ENCODE measurements at regions not wholly inside any gene's neighbourhood (a gene's known extent, or its start where the extent isn't known, plus 50 kb on each side); places are given as distances from the start of the nearest gene placed in this dataset.

DNA sequence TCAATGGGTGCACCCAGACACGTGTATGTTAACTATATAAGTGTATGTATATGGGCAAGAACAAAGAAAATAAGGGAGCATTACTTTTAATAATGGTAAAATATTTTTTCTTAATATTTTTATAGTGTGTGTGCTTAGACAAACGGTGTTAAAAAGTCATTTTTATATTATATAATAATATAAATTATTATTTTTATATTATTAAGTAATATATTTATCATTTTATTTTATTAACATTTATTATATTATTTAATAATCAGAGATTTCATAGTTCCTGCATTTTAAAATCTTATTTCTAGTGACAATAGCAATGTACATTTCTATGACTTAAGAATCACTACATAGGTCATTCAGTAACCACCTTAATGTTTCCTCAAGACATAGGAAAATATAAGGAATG, 184.4 kb downstream of the SLITRK5 start:
- TF ChIP-seq, protein P1, sequence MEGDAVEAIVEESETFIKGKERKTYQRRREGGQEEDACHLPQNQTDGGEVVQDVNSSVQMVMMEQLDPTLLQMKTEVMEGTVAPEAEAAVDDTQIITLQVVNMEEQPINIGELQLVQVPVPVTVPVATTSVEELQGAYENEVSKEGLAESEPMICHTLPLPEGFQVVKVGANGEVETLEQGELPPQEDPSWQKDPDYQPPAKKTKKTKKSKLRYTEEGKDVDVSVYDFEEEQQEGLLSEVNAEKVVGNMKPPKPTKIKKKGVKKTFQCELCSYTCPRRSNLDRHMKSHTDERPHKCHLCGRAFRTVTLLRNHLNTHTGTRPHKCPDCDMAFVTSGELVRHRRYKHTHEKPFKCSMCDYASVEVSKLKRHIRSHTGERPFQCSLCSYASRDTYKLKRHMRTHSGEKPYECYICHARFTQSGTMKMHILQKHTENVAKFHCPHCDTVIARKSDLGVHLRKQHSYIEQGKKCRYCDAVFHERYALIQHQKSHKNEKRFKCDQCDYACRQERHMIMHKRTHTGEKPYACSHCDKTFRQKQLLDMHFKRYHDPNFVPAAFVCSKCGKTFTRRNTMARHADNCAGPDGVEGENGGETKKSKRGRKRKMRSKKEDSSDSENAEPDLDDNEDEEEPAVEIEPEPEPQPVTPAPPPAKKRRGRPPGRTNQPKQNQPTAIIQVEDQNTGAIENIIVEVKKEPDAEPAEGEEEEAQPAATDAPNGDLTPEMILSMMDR (IDR thresholded peaks at IDR 0.05): no peak
- TF ChIP-seq POLR2A (IDR thresholded peaks at IDR 0.05): no peak

Data from thyroid gland (tissue), 4 donors.